Activated B cell treated with CpG ODN at 0.5 μM for 24 hours (primary cell): ENCODE measurements at regions not wholly inside any gene's neighbourhood (a gene's known extent, or its start where the extent isn't known, plus 50 kb on each side); places are given as distances from the start of the nearest gene placed in this dataset.
"Not testable (repeated sequence)": the region's sequence is repeated elsewhere in the genome, so short reads cannot be mapped to it uniquely, and the experiment has no call there.

Experiments
- ATAC-seq: fragments of 200-7000 bp; cut with Tn5 transposase; one replicate; pipeline ENCODE4 v1.10.0; 2021; ENCODE audit warnings: low read depth, mild to moderate bottlenecking, moderate library complexity
- CTCF ChIA-PET: fragments of 350-600 bp; sonication (Branson Sonifier 250); formaldehyde crosslinking; loops from one replicate; lab custom pipeline; 2021; ENCODE audit warnings: antibody characterized with exemption; lab: Charles Lee
- POLR2A ChIA-PET: fragments of 350-600 bp; sonication (Branson Sonifier 250); formaldehyde crosslinking; loops from one replicate; lab custom pipeline; 2021; ENCODE audit warnings: antibody characterized with exemption; lab: Charles Lee
- DNase-seq: peaks from one replicate; pipeline ENCODE4 v3.0.0; 2022
- H3K27ac Mint-ChIP-seq: one replicate; pipeline ENCODE4 v1.8.0; 2020; ENCODE audit warnings: mixed read lengths
- H3K27me3 Mint-ChIP-seq: one replicate; pipeline ENCODE4 v1.8.0; 2021; ENCODE audit warnings: mixed read lengths
- H3K36me3 Mint-ChIP-seq: one replicate; pipeline ENCODE4 v1.8.0; 2021; ENCODE audit warnings: low read depth, mixed read lengths
- H3K4me1 Mint-ChIP-seq: one replicate; pipeline ENCODE4 v1.8.0; 2021; ENCODE audit warnings: mixed read lengths
- H3K4me3 Mint-ChIP-seq: one replicate; pipeline ENCODE4 v1.8.0; 2020; ENCODE audit warnings: mild to moderate bottlenecking, mixed read lengths
- H3K9me3 Mint-ChIP-seq: one replicate; pipeline ENCODE4 v1.8.0; 2020; ENCODE audit warnings: mixed read lengths
- CTCF ChIP-seq: fragments of 200-600 bp; IDR thresholded peaks from one replicate; pipeline ENCODE4 v1.8.0; 2022; ENCODE audit warnings: antibody characterized with exemption, mild to moderate bottlenecking
- intact Hi-C: fragments of 100-400 bp; cut with micrococcal nuclease; formaldehyde crosslinking; loops from one replicate; pipeline ENCODE4 v1.15.1; 2024

DNA sequence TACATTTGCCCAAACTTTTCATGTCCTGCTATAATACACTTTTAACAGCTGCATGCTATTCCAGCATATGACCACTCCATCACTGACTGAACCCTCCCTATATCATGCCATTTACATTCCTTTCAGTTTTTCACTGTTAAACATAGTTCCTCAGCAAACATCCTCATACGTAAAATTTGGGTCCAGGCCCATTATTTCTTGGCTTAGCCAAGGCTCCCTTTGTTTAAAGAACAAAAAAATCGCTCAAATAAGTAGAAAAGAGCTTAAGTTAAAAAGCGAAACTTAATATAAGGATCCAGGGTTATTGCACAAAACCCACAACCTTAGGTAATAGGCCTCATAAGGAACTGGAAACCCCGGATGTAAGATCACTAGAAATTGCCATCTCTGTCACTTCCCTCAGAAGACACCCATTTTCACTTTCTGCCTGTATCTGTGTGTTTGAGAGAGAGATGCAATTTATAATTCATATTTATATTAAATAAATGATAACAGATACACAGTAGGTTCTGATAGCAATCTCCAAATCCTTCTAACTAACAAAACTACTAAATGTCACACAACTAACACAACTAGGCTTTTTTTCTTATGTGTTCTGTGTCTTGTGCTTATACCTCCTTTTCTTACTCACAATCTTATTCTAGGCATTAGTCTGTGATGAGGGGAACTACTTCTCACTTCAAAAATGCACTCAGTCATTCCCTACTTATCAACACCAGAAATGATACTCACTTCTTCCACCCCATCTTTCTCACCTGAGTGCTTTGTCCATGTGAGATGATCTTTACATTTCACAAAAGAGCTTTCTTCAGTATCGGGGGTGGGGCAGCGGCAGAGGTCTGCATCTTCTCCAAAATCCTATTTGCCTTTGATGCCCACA, 59.9 kb upstream of the FAM241A start:
- Mint-ChIP-seq H3K4me3 (no peak overlapping the region), H3K27me3 (peaks cover 4% of the 10 kb centered on the region), H3K36me3 (no peaks in the 10 kb centered on the region), H3K9me3 (no peaks in the 10 kb centered on the region), H3K27ac (no peak overlapping the region), H3K4me1 (no peaks in the 10 kb centered on the region)
- DNase-seq = no peak
- ChIA-PET CTCF (no interaction called here), POLR2A (no interaction called here)
- ATAC-seq = no peak
- no peak for TF ChIP-seq CTCF
- intact Hi-C loops = no loop called here

DNA sequence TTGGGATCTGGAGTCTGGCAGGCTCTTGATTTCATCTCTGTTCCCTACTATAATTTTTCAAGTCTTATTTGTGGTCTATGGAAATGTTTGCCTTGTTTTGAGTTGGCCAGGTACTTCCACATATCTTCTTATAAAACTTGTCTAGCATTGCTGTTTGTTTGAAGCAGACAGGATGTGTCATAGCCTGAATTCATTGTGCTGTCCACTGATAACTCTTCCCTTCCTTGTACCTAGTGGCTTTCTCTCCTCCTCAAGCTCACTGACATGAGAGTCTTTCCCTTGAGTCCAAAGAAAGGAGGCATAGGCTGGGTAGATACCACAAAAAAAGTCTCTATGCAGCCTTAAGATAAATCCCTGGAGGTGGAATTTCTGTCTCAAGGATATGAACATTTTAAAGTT, 59.2 kb upstream of the FAM241A start:
- H3K4me3 Mint-ChIP-seq = no peak overlapping the region
- intact Hi-C loops = no loop called here
- peaks cover 2% of the 10 kb centered on the region for H3K27me3 Mint-ChIP-seq
- CTCF ChIA-PET = no interaction called here
- no peaks in the 10 kb centered on the region for H3K4me1 Mint-ChIP-seq
- ATAC-seq (no peak), DNase-seq (no peak)
- no peaks in the 10 kb centered on the region for H3K9me3 Mint-ChIP-seq
- H3K27ac Mint-ChIP-seq = no peak overlapping the region
- POLR2A ChIA-PET = no interaction called here
- no peaks in the 10 kb centered on the region for H3K36me3 Mint-ChIP-seq
- TF ChIP-seq CTCF = no peak

GRCh38 chr4:112086661-112087060, 58.6 kb upstream of the FAM241A start:
- POLR2A ChIA-PET = not testable (repeated sequence)

GRCh38 chr4:112092330-112092729, 52.9 kb upstream of the FAM241A start:
- intact Hi-C loops, POLR2A ChIA-PET, H3K9me3 Mint-ChIP-seq: not testable (repeated sequence)

More at GRCh38 chr4:112086661-112087060, 58.6 kb upstream of the FAM241A start:
- ATAC-seq, H3K27ac Mint-ChIP-seq, H3K9me3 Mint-ChIP-seq, DNase-seq, CTCF ChIA-PET, H3K27me3 Mint-ChIP-seq, intact Hi-C loops, H3K4me1 Mint-ChIP-seq, H3K4me3 Mint-ChIP-seq, H3K36me3 Mint-ChIP-seq: not testable (repeated sequence)

GRCh38 chr4:112093636-112094202, 51.5 kb upstream of the FAM241A start:
- ChIA-PET POLR2A (no interaction called here), CTCF (interaction anchor here (1.0 kb wide), 1 partner anchor 142 kb away, joined by 5 read pairs; no protein-coding TSS in a partner anchor)
- no peaks in the 10 kb centered on the region for H3K27me3 Mint-ChIP-seq
- no peak overlapping the region for H3K27ac Mint-ChIP-seq
- intact Hi-C loops = no loop called here
- DNase-seq (no peak), ATAC-seq (no peak)
- H3K4me3 Mint-ChIP-seq = no peak overlapping the region
- TF ChIP-seq CTCF = no peak
- H3K4me1 Mint-ChIP-seq = no peaks in the 10 kb centered on the region
- no peaks in the 10 kb centered on the region for H3K9me3 Mint-ChIP-seq
- no peaks in the 10 kb centered on the region for H3K36me3 Mint-ChIP-seq

More at GRCh38 chr4:112092330-112092729, 52.9 kb upstream of the FAM241A start:
- H3K4me1 Mint-ChIP-seq, CTCF ChIA-PET, H3K36me3 Mint-ChIP-seq, H3K27me3 Mint-ChIP-seq, DNase-seq, ATAC-seq, H3K4me3 Mint-ChIP-seq, H3K27ac Mint-ChIP-seq: not testable (repeated sequence)

DNA sequence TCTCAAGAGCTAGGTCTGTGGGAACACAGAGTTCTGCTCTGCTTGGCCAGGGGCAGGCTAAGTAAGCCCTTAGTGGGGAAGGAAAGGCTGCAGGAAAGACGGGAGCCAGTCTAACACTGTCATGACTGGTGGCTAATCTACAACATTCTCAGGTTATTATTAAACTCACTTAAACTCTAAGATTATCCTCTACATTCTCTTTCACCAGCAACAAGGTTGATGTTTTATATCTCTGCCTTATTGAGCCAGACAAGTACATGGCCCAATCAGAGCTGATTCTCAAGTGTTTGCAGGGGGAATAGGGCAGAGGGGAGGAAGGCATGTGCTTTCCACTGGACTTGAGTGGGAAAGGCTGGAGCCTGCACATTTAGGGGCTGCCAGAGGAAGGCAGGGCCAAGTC, 50.9 kb upstream of the FAM241A start:
- no peaks in the 10 kb centered on the region for H3K9me3 Mint-ChIP-seq
- DNase-seq = no peak
- no peak overlapping the region for H3K4me3 Mint-ChIP-seq
- H3K27me3 Mint-ChIP-seq = no peaks in the 10 kb centered on the region
- POLR2A ChIA-PET = no interaction called here
- no peaks in the 10 kb centered on the region for H3K4me1 Mint-ChIP-seq
- H3K36me3 Mint-ChIP-seq = no peaks in the 10 kb centered on the region
- no peak for ATAC-seq
- H3K27ac Mint-ChIP-seq = no peak overlapping the region
- no peak for TF ChIP-seq CTCF
- intact Hi-C loops = no loop called here
- CTCF ChIA-PET = interaction anchor here (1.0 kb wide), 1 partner anchor 141 kb away, joined by 5 read pairs; no protein-coding TSS in a partner anchor
